GM12878 (cell line): ENCODE measurements at regions not wholly inside any gene's neighbourhood (a gene's known extent, or its start where the extent isn't known, plus 50 kb on each side); places are given as distances from the start of the nearest gene placed in this dataset.

Experiments
- ATAC-seq: fragments of 200-7000 bp; cut with Tn5 transposase; 3 replicates; pipeline ENCODE4 v1.9.1; 2020; ENCODE audit warnings: mild to moderate bottlenecking, moderate library complexity
- BruUV-seq: library from RNA; stranded (reverse); fragments of 400-500 nt; replicated peaks from 2 replicates; lab custom pipeline; 2021; lab: Mats Ljungman, UMichigan
- CTCF ChIA-PET: fragments of 300-600 bp; sonication (Branson Sonifier 250); formaldehyde crosslinking; extraction: SDS; loops from one replicate; lab custom pipeline; 2021; ENCODE audit warnings: inconsistent platforms; lab: Yijun Ruan, JAX
- POLR2A ChIA-PET: fragments of 350-600 bp; formaldehyde crosslinking; extraction: SDS; loops from one replicate; lab custom pipeline; 2021; ENCODE audit warnings: inconsistent platforms; lab: Charles Lee
- RAD21 ChIA-PET: fragments of 300-600 bp; sonication (Branson Sonifier 250); formaldehyde crosslinking; loops from one replicate; lab custom pipeline; 2023; ENCODE audit warnings: antibody characterized with exemption; ENCODE audit not compliant: unreplicated experiment; lab: Charles Lee
- SMC1A ChIA-PET: fragments of 300-600 bp; sonication (Branson Sonifier 250); formaldehyde crosslinking; loops from one replicate; lab custom pipeline; 2023; ENCODE audit not compliant: unreplicated experiment, uncharacterized antibody; lab: Charles Lee
- DNase-seq: peaks from one replicate; pipeline ENCODE4 v3.0.0-alpha.2; 2011; ENCODE audit warnings: low read depth, low spot score
- FAIRE-seq: peaks from 3 replicates; lab custom pipeline; 2011; peaks lifted over from hg19 to GRCh38; lab: Jason Lieb, UNC
- H2AFZ ChIP-seq: 2 replicates; pipeline ENCODE4 v1.6.0; 2011; ENCODE audit warnings: low read depth, low read length, control low read depth; ENCODE audit not compliant: control insufficient read depth
- H3K27ac ChIP-seq: 2 replicates; pipeline ENCODE4 v1.5.1; 2011; ENCODE audit warnings: control low read depth; ENCODE audit not compliant: control insufficient read depth, insufficient read depth
- H3K27me3 ChIP-seq, 2 experiments: replicated peaks in 1 of 2; 2 replicates each; pipeline versions ENCODE4 v1.6.0 to v1.6.1; 2011; ENCODE audit warnings: low read length in 1 of 2; ENCODE audit not compliant: control insufficient read depth in 2 of 2, insufficient read depth in 2 of 2
- H3K36me3 ChIP-seq, 2 experiments: 2 replicates each; pipeline ENCODE4 v1.5.1; 2011; ENCODE audit warnings: low read length in 1 of 2; ENCODE audit not compliant: control insufficient read depth in 2 of 2, insufficient read depth in 2 of 2
- H3K4me1 ChIP-seq: 2 replicates; pipeline ENCODE4 v1.6.1; 2011; ENCODE audit warnings: mild to moderate bottlenecking, low read length, moderate library complexity, mixed read lengths; ENCODE audit not compliant: control insufficient read depth, insufficient read depth
- H3K4me2 ChIP-seq: 2 replicates; pipeline ENCODE4 v1.6.0; 2011; ENCODE audit warnings: control low read depth; ENCODE audit not compliant: control insufficient read depth, insufficient read depth
- H3K4me3 ChIP-seq: fragments of 200-600 bp; sonication (generic); 2 replicates; pipeline ENCODE4 v1.5.1; 2016
- H3K79me2 ChIP-seq: 2 replicates; pipeline ENCODE4 v1.6.0; 2011; ENCODE audit warnings: low read length; ENCODE audit not compliant: control insufficient read depth, insufficient read depth
- H3K9ac ChIP-seq: 2 replicates; pipeline ENCODE4 v1.8.0; 2011; ENCODE audit warnings: low read length, control low read depth, mixed read lengths; ENCODE audit not compliant: control insufficient read depth, insufficient read depth
- H3K9me3 ChIP-seq: replicated peaks from 3 replicates; pipeline ENCODE4 v1.5.1; 2011; ENCODE audit warnings: mild to moderate bottlenecking, low read length; ENCODE audit not compliant: control insufficient read depth, insufficient read depth
- H4K20me1 ChIP-seq: 2 replicates; pipeline ENCODE4 v1.6.0; 2011; ENCODE audit not compliant: control insufficient read depth, insufficient read depth
- ETV6 ChIP-seq, 2 experiments: fragments of 450-650 bp in 1 of 2; IDR thresholded peaks in 1 of 2; conservative IDR thresholded peaks in 1 of 2; 2 replicates each; pipeline ENCODE4 v1.6.1; 2014; ENCODE audit warnings: antibody characterized with exemption in 1 of 2, borderline replicate concordance in 1 of 2, low read depth in 1 of 2, mild to moderate bottlenecking in 1 of 2, moderate library complexity in 1 of 2
- HDGF ChIP-seq: fragments of 450-650 bp; IDR thresholded peaks from 2 replicates; pipeline ENCODE4 v1.6.1; 2016; ENCODE audit warnings: antibody characterized with exemption
- TCF12 ChIP-seq: IDR thresholded peaks from 2 replicates; pipeline ENCODE4 v1.6.1; 2011; ENCODE audit warnings: low read depth, mild to moderate bottlenecking, low read length
- ZBTB11 ChIP-seq: fragments of 450-650 bp; formaldehyde crosslinking; IDR thresholded peaks from 2 replicates; pipeline ENCODE4 v1.5.0; 2022; ENCODE audit warnings: mild to moderate bottlenecking, missing genetic modification characterization
- WGBS: methylation state at CpG from one replicate; pipeline ENCODE4 v1.1.6; 2016; ENCODE audit warnings: low lambda C conversion rate; ENCODE audit not compliant: insufficient replicate concordance, insufficient coverage; ENCODE audit errors: missing lambda C conversion rate; 5-methylcytosine and 5-hydroxymethylcytosine counted together
- in situ Hi-C: fragments of 300-500 bp; cut with MboI; formaldehyde crosslinking; loops from 9 replicates; pipeline ENCODE4 v1.14.3; 2018; ENCODE audit warnings: mixed read lengths
- intact Hi-C: fragments of 100-400 bp; cut with micrococcal nuclease; formaldehyde crosslinking; loops from one replicate; pipeline ENCODE4 v1.14.2; 2022; ENCODE audit not compliant: unreplicated experiment

GRCh38 chr2:16173893-16174692 lies 233.7 kb downstream of the MYCN start (continued):
- TF ChIP-seq ZBTB11 (CRISPR knock-in tag) (no peak), ETV6 (conservative IDR thresholded peaks at IDR 0.05 in 1 of 2, IDR thresholded peaks at IDR 0.05 in 1 of 2; ENCODE audit: borderline replicate concordance in 1 of 2, low read depth in 1 of 2) (no peak)
- TF ChIP-seq, all 136 proteins: peak for 0

GRCh38 chr2:16172324-16173175 lies 232.2 kb downstream of the MYCN start:
- Histone ChIP-seq H3K36me3 (no peaks in the 10 kb centered on the region), H2AFZ (no peak overlapping the region), H3K9me3 (no peaks in the 10 kb centered on the region)
- CTCF ChIA-PET, result no interaction called here
- no peak for TF ChIP-seq HDGF
- no peak for TF ChIP-seq TCF12
- TF ChIP-seq, all 136 proteins: peak for 0
- H3K27ac ChIP-seq, result no peak overlapping the region
- FAIRE-seq (no peak), ATAC-seq (no peak), DNase-seq (no peak)
- H4K20me1 ChIP-seq, result no peaks in the 10 kb centered on the region
- no peaks in the 10 kb centered on the region for H3K27me3 ChIP-seq
- no peak overlapping the region for H3K4me2 ChIP-seq
- ChIA-PET RAD21 (no interaction called here), SMC1A (no interaction called here), POLR2A (no interaction called here)
- no peaks in the 10 kb centered on the region for H3K4me1 ChIP-seq
- BruUV-seq, result no TSS peak
- H3K4me3 ChIP-seq, result no peak overlapping the region
- intact Hi-C loops, result no loop called here
- no peak overlapping the region for H3K9ac ChIP-seq
- WGBS, result 56% methylated on average over 8 of the region's 8 CpGs
- in situ Hi-C loops, result no loop called here
- H3K79me2 ChIP-seq, result no peaks in the 10 kb centered on the region
